Karpas-422 (cell line): ENCODE measurements at regions not wholly inside any gene's neighbourhood (a gene's known extent, or its start where the extent isn't known, plus 50 kb on each side); places are given as distances from the start of the nearest gene placed in this dataset. TPM values are rescaled to one million over a fixed set of nuclear protein-coding genes. Genes with fewer than 3 reads are reported as not detected.
A peak's percentile ranks its signal among the peaks of the same experiment; 100 is the strongest.

ENCODE experiments used
- DNase-seq: peaks from one replicate; pipeline ENCODE4 v3.0.0-alpha.2; 2015
- H2AFZ ChIP-seq: fragments of 200-600 bp; sonication (generic); 2 replicates; pipeline ENCODE4 v1.6.1; 2014; ENCODE audit warnings: antibody characterized with exemption, low read length, mixed read lengths
- H3K27ac ChIP-seq: fragments of 200-600 bp; sonication (generic); 2 replicates; pipeline ENCODE4 v1.5.1; 2014; ENCODE audit warnings: mild to moderate bottlenecking, low read length, moderate library complexity
- H3K27me3 ChIP-seq: fragments of 200-600 bp; sonication (generic); 2 replicates; pipeline ENCODE4 v1.6.1; 2014; ENCODE audit warnings: low read length, mixed read lengths
- H3K36me3 ChIP-seq: fragments of 200-600 bp; sonication (generic); 2 replicates; pipeline ENCODE4 v1.6.1; 2014; ENCODE audit warnings: low read length, mixed read lengths; ENCODE audit not compliant: insufficient read depth
- H3K4me1 ChIP-seq: fragments of 200-600 bp; sonication (generic); 2 replicates; pipeline ENCODE4 v1.6.1; 2014; ENCODE audit warnings: mild to moderate bottlenecking, low read length, mixed read lengths
- H3K4me2 ChIP-seq: fragments of 200-600 bp; sonication (generic); 2 replicates; pipeline ENCODE4 v1.6.1; 2014; ENCODE audit warnings: low read length, low read depth, mild to moderate bottlenecking; ENCODE audit not compliant: poor library complexity, severe bottlenecking
- H3K4me3 ChIP-seq: fragments of 200-600 bp; sonication (generic); 2 replicates; pipeline ENCODE4 v1.5.1; 2014; ENCODE audit warnings: mild to moderate bottlenecking, antibody characterized with exemption, low read length, mixed read lengths
- H3K79me2 ChIP-seq: fragments of 200-600 bp; sonication (generic); 2 replicates; pipeline ENCODE4 v1.6.1; 2014; ENCODE audit warnings: mild to moderate bottlenecking, low read length, mixed read lengths
- H3K9ac ChIP-seq: fragments of 200-600 bp; sonication (generic); 2 replicates; pipeline ENCODE4 v1.6.0; 2014; ENCODE audit warnings: low read length
- H3K9me2 ChIP-seq: fragments of 200-600 bp; sonication (generic), shearing (Covaris generic); replicated peaks from 2 replicates; pipeline ENCODE4 v1.6.0; 2014; ENCODE audit warnings: mild to moderate bottlenecking, low read length, moderate library complexity; ENCODE audit not compliant: insufficient read depth
- H3K9me3 ChIP-seq: fragments of 300-700, 200-600 bp; sonication (generic); 2 replicates; pipeline ENCODE4 v1.6.1; 2014; ENCODE audit warnings: low read length, mixed read lengths
- H4K20me1 ChIP-seq: fragments of 200-600 bp; sonication (generic); 2 replicates; pipeline ENCODE4 v1.6.1; 2014; ENCODE audit warnings: mild to moderate bottlenecking, antibody characterized with exemption, low read length, low read depth; ENCODE audit not compliant: insufficient read depth
- small RNA-seq: library from RNA; depleted of rRNA; stranded (forward); fragments of <200 nt; gene quantifications from one replicate; pipeline ENCODE3, GENCODE V24; 2014

DNA sequence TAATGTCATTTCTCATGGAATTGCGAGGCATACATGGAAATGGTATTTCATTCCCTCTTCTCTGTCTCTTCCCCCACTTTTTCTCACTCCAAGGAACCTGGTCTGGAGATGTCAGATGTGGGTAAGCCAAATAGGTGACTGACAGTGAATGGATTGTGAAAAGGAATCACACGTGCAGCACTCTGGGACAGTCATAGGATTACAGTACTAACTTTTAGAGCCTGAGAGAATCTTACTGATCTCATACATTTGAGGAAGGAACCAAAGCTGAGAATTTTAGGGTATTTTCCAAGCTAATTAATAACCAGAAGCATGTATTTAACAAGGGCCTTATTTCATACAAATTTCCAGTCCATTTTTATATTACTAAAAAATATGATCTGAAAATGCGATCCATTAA lies 58.1 kb upstream of the ERBB4 start:
- H3K36me3 ChIP-seq = no peaks in the 10 kb centered on the region
- H3K79me2 ChIP-seq = no peaks in the 10 kb centered on the region
- no peak overlapping the region for H3K27ac ChIP-seq
- no peaks in the 10 kb centered on the region for H4K20me1 ChIP-seq
- H3K27me3 ChIP-seq = no peaks in the 10 kb centered on the region
- DNase-seq = no peak
- H2AFZ ChIP-seq = no peak overlapping the region
- H3K9ac ChIP-seq = no peak overlapping the region
- H3K4me3 ChIP-seq = no peak overlapping the region
- H3K9me2 ChIP-seq = no peaks in the 10 kb centered on the region
- H3K9me3 ChIP-seq = no peaks in the 10 kb centered on the region
- H3K4me1 ChIP-seq = no peaks in the 10 kb centered on the region
- no peak overlapping the region for H3K4me2 ChIP-seq

DNA sequence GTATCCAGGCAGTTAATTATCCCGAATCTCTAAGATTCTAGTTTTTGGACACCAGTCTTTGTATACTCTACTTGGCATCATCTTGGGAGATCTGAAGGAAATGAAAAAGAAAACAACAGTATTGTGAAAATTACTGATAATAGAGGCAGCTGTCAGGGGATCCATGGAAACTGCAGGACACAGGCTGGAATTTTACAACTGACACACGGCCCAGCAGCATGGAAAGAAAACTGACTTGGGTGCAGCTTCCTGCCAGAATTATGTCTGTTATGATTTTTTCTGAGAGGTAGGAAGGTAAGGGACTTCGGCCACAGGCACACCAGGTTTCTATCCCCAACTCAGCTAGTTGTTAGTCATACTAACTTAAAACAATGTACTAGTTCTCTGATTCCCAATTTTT lies 57.7 kb upstream of the ERBB4 start:
- no peaks in the 10 kb centered on the region for H3K27me3 ChIP-seq
- H3K27ac ChIP-seq = no peak overlapping the region
- H2AFZ ChIP-seq = no peak overlapping the region
- no peak overlapping the region for H3K4me2 ChIP-seq
- H3K79me2 ChIP-seq = no peaks in the 10 kb centered on the region
- no peaks in the 10 kb centered on the region for H3K4me1 ChIP-seq
- H4K20me1 ChIP-seq = no peaks in the 10 kb centered on the region
- no peaks in the 10 kb centered on the region for H3K9me2 ChIP-seq
- DNase-seq = no peak
- no peaks in the 10 kb centered on the region for H3K36me3 ChIP-seq
- no peaks in the 10 kb centered on the region for H3K9me3 ChIP-seq
- no peak overlapping the region for H3K4me3 ChIP-seq
- no peak overlapping the region for H3K9ac ChIP-seq

GRCh38 chr2:212595036-212595654 lies 56.5 kb upstream of the ERBB4 start:
- Histone ChIP-seq H3K9me2 (no peaks in the 10 kb centered on the region), H3K27ac (no peak overlapping the region), H4K20me1 (no peaks in the 10 kb centered on the region), H3K36me3 (no peaks in the 10 kb centered on the region), H3K4me2 (no peak overlapping the region), H3K79me2 (no peaks in the 10 kb centered on the region), H2AFZ (no peak overlapping the region), H3K9ac (no peak overlapping the region), H3K4me3 (no peak overlapping the region), H3K27me3 (no peaks in the 10 kb centered on the region), H3K9me3 (no peaks in the 10 kb centered on the region), H3K4me1 (no peaks in the 10 kb centered on the region)
- DNase-seq = peak; percentile 41

DNA sequence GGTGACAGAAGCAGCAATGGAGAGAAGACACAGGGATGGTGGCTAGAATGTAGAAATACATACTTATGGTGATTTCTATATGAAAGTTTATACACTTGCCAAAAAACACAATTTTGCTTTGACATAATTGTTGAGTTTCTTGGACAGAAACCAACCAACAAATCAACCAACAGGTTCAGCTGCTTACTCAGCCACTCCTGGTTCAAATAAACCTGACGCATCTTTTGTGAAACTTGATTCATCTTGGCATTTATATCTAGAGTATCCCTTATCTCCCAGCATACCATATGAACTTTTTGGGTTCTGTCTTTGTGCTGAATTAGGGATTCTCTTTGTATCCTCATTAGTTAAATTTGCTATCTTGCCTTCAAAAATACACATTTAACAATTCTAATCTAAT lies 54.1 kb upstream of the ERBB4 start:
- H3K36me3 ChIP-seq = no peaks in the 10 kb centered on the region
- no peak overlapping the region for H2AFZ ChIP-seq
- no peaks in the 10 kb centered on the region for H3K27me3 ChIP-seq
- DNase-seq = no peak
- H4K20me1 ChIP-seq = no peaks in the 10 kb centered on the region
- no peaks in the 10 kb centered on the region for H3K79me2 ChIP-seq
- H3K4me3 ChIP-seq = no peak overlapping the region
- H3K4me1 ChIP-seq = no peaks in the 10 kb centered on the region
- H3K9me2 ChIP-seq = no peaks in the 10 kb centered on the region
- H3K9me3 ChIP-seq = peaks cover 3% of the 10 kb centered on the region; the same call in 1 of the 2 replicates
- H3K4me2 ChIP-seq = no peak overlapping the region
- no peak overlapping the region for H3K27ac ChIP-seq
- H3K9ac ChIP-seq = no peak overlapping the region

Small RNA genes in the stretch of these regions (small RNA-seq; reads per million reads assigned to genes)
- not detected for gene MIR4776-1
